ENCODE measurements at regions not wholly inside any gene's neighbourhood (a gene's known extent, or its start where the extent isn't known, plus 50 kb on each side); places are given as distances from the start of the nearest gene placed in this dataset.
"Not testable (repeated sequence)": the region's sequence is repeated elsewhere in the genome, so short reads cannot be mapped to it uniquely, and the experiment has no call there.

GRCh38 chr5:3324421-3325101 is 271.1 kb upstream of the IRX1 start:
- no peak for DNase-seq (ENCODE audit: low spot score in 2 of 2)
- intact Hi-C loops (cut with DNase I; ENCODE audit: low total_unique reads): no loop called here
- no peak overlapping the region for H3K4me3 ChIP-seq (ENCODE audit: low read depth, poor library complexity, severe bottlenecking)
- TF ChIP-seq, protein P1, sequence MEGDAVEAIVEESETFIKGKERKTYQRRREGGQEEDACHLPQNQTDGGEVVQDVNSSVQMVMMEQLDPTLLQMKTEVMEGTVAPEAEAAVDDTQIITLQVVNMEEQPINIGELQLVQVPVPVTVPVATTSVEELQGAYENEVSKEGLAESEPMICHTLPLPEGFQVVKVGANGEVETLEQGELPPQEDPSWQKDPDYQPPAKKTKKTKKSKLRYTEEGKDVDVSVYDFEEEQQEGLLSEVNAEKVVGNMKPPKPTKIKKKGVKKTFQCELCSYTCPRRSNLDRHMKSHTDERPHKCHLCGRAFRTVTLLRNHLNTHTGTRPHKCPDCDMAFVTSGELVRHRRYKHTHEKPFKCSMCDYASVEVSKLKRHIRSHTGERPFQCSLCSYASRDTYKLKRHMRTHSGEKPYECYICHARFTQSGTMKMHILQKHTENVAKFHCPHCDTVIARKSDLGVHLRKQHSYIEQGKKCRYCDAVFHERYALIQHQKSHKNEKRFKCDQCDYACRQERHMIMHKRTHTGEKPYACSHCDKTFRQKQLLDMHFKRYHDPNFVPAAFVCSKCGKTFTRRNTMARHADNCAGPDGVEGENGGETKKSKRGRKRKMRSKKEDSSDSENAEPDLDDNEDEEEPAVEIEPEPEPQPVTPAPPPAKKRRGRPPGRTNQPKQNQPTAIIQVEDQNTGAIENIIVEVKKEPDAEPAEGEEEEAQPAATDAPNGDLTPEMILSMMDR (IDR thresholded peaks at IDR 0.05): no peak
- TF ChIP-seq POLR2A (IDR thresholded peaks at IDR 0.05): no peak
- 87% methylated on average over 35 to 36 of the region's 36 CpGs for WGBS, 2 donors

DNA sequence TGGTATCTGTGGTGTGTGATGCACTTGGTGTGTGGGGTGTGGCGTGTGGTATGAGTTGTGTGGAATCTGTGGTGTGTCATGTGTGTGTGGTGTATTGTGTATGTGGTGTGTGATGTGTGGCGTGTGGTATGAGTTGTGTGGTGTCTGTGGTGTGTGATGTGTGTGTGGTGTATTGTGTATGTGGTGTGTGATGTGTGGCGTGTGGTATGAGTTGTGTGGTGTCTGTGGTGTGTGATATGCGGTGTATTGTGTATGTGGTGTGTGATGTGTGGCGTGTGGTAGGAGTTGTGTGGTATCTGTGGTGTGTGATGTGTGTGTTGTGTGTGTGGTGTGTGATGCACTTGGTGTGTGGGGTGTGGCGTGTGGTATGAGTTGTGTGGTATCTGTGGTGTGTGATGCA is 271.7 kb upstream of the IRX1 start:
- H3K4me3 ChIP-seq (ENCODE audit: low read depth, poor library complexity, severe bottlenecking); intact Hi-C loops (cut with DNase I; ENCODE audit: low total_unique reads); DNase-seq (ENCODE audit: low spot score in 2 of 2): not testable (repeated sequence)
- 86 to 90% methylated on average over 6 of the region's 6 CpGs for WGBS, 2 donors

DNA sequence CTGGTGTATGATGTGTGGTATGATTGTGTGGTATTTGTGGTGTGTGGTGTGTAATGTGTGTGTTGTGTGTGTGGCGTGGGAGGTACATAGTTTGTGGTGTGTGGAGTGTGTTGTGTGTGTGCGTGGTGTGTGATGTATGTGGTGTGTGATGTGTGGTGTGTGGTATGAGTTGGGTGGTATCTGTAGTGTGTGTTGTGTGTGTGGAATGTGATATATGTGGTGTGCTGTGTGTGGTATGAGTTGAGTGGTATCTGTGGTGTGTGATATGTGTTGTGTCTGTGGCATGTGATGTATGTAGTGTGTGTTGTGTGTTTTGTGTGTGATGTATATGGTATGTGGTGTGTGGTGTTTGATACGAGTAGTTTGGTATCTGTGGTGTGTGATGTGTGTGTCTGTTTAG is 272.5 kb upstream of the IRX1 start:
- no peak overlapping the region for H3K4me3 ChIP-seq (ENCODE audit: low read depth, poor library complexity, severe bottlenecking)
- intact Hi-C loops (cut with DNase I; ENCODE audit: low total_unique reads): no loop called here
- no peak for DNase-seq (ENCODE audit: low spot score in 2 of 2)
- WGBS, 2 donors: 90% methylated on average over 3 of the region's 3 CpGs
- TF ChIP-seq, protein P1 (IDR thresholded peaks at IDR 0.05): no peak
- TF ChIP-seq POLR2A (IDR thresholded peaks at IDR 0.05): no peak

DNA sequence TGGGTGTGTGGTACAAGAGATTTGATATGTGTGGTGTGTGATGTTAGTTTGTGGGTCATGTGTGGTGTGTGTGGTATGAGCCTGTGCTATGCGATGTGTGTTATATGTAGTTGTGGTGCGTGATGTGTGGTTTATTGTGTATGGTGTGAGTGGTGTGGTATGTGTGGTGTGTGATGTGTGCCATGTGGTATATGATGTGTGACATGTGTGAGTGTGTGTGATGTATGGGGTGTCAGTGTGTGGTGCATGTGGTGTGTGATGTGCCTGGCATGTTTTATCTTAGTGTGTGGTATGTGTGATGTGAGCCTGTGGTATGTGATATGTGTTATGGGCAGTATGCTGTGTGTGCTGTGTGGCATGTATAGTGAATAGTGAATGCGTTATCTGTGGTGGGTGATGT is 273.0 kb upstream of the IRX1 start:
- H3K4me3 ChIP-seq (ENCODE audit: low read depth, poor library complexity, severe bottlenecking): no peak overlapping the region
- intact Hi-C loops (cut with DNase I; ENCODE audit: low total_unique reads): no loop called here
- no peak for TF ChIP-seq POLR2A (IDR thresholded peaks at IDR 0.05)
- TF ChIP-seq, protein P1 (IDR thresholded peaks at IDR 0.05): peak in 1 of 3 donors; percentile 7
- DNase-seq (ENCODE audit: low spot score in 2 of 2): peak in 1 of 2 donors; percentile 9
- 89 to 94% methylated on average over 3 of the region's 3 CpGs for WGBS, 2 donors

GRCh38 chr5:3321923-3322322 is 273.7 kb upstream of the IRX1 start:
- WGBS, 2 donors: 93 to 96% methylated on average over 10 of the region's 10 CpGs
- H3K4me3 ChIP-seq (ENCODE audit: low read depth, poor library complexity, severe bottlenecking): no peak overlapping the region
- TF ChIP-seq, protein P1 (IDR thresholded peaks at IDR 0.05): no peak
- TF ChIP-seq POLR2A (IDR thresholded peaks at IDR 0.05): no peak
- DNase-seq (ENCODE audit: low spot score in 2 of 2): peak in 1 of 2 donors; percentile 75
- intact Hi-C loops (cut with DNase I; ENCODE audit: low total_unique reads): no loop called here

DNA sequence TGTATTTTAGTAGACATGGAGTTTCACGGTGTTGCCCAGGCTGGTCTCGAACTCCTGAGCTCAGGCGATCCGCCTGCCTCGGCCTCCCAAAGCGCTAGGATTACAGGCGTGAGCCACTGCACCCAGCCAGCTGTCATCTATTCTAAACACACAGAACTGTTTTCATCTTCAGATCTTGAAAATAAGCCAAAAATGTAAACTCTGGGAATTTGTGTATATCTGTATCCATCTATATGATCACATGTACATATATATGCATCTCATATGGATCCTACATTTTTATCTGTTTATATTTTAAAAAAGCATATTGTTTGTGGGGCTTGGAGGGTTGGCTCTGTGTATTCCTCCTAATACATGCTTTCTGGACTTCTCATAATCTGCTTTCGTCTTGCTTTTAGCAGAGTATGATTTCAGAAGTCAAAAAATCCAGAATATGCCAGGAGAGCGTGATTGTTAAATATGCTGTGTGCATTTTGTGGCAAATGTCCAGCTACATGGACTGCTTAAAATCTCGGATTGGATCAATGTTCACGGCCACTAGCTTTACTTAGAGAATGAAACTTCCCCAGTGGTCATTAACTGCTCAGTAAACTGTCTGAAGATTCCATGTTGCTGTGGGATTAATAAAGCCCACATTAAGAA is 274.4 kb upstream of the IRX1 start:
- 86 to 88% methylated on average over 11 of the region's 11 CpGs for WGBS, 2 donors
- DNase-seq (ENCODE audit: low spot score in 2 of 2): peak in 1 of 2 donors; percentile 15
- TF ChIP-seq, protein P1 (IDR thresholded peaks at IDR 0.05): no peak
- TF ChIP-seq POLR2A (IDR thresholded peaks at IDR 0.05): no peak
- intact Hi-C loops (cut with DNase I; ENCODE audit: low total_unique reads): no loop called here
- no peak overlapping the region for H3K4me3 ChIP-seq (ENCODE audit: low read depth, poor library complexity, severe bottlenecking)

All from lower leg skin (tissue), 4 donors.